Erythroblast (primary cell): ENCODE measurements at regions not wholly inside any gene's neighbourhood (a gene's known extent, or its start where the extent isn't known, plus 50 kb on each side); places are given as distances from the start of the nearest gene placed in this dataset.

Experiments
- GATA1 ChIP-seq: IDR thresholded peaks from 2 replicates; pipeline ENCODE4 v1.6.1; 2011; ENCODE audit warnings: low read depth, mild to moderate bottlenecking, control low read depth, low read length, moderate library complexity
- POLR2A ChIP-seq: IDR thresholded peaks from 2 replicates; pipeline ENCODE4 v1.6.1; 2011; ENCODE audit warnings: mild to moderate bottlenecking, low read length

- TF ChIP-seq POLR2A (no peak), GATA1 (no peak)
Observed at GRCh38 chr10:130561681-130562080, 425.5 kb downstream of the GLRX3 start.
